ENCODE measurements at regions not wholly inside any gene's neighbourhood (a gene's known extent, or its start where the extent isn't known, plus 50 kb on each side); places are given as distances from the start of the nearest gene placed in this dataset.

GRCh38 chr10:57333880-57334279 lies 933.8 kb downstream of the IPMK start:
- TF ChIP-seq, protein P1, sequence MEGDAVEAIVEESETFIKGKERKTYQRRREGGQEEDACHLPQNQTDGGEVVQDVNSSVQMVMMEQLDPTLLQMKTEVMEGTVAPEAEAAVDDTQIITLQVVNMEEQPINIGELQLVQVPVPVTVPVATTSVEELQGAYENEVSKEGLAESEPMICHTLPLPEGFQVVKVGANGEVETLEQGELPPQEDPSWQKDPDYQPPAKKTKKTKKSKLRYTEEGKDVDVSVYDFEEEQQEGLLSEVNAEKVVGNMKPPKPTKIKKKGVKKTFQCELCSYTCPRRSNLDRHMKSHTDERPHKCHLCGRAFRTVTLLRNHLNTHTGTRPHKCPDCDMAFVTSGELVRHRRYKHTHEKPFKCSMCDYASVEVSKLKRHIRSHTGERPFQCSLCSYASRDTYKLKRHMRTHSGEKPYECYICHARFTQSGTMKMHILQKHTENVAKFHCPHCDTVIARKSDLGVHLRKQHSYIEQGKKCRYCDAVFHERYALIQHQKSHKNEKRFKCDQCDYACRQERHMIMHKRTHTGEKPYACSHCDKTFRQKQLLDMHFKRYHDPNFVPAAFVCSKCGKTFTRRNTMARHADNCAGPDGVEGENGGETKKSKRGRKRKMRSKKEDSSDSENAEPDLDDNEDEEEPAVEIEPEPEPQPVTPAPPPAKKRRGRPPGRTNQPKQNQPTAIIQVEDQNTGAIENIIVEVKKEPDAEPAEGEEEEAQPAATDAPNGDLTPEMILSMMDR (IDR thresholded peaks at IDR 0.05; ENCODE audit: poor library complexity) = no peak
- TF ChIP-seq EZH2 (IDR thresholded peaks at IDR 0.05; ENCODE audit: borderline replicate concordance) = no peak

Data from hepatocyte (in vitro differentiated cells).